SK-N-SH (cell line): ENCODE measurements at regions not wholly inside any gene's neighbourhood (a gene's known extent, or its start where the extent isn't known, plus 50 kb on each side); places are given as distances from the start of the nearest gene placed in this dataset.

Experiments used
- CTCF ChIA-PET: fragments of 300-600, 350-600 bp; formaldehyde crosslinking; extraction: SDS; loops from one replicate; lab custom pipeline; 2021; lab: Yijun Ruan, JAX
- POLR2A ChIA-PET: fragments of 350-600 bp; sonication (Branson Sonifier 250); formaldehyde crosslinking; extraction: SDS; loops from one replicate; lab custom pipeline; 2020; ENCODE audit warnings: antibody characterized with exemption, inconsistent platforms; lab: Yijun Ruan, JAX
- DNase-seq: peaks from one replicate; pipeline ENCODE4 v3.0.0; 2012
- H2AFZ ChIP-seq: fragments of 200-600 bp; sonication (generic); 2 replicates; pipeline ENCODE4 v1.8.1; 2016; ENCODE audit warnings: antibody characterized with exemption, mild to moderate bottlenecking, low read depth
- H3F3A ChIP-seq: fragments of 200-600 bp; sonication (generic); replicated peaks from 2 replicates; pipeline ENCODE3; 2016; ENCODE audit warnings: antibody characterized with exemption, mild to moderate bottlenecking; ENCODE audit not compliant: insufficient read depth
- H3K27ac ChIP-seq, 2 experiments: fragments of 200-500 bp in 1 of 2; fragments of 200-600 bp in 1 of 2; sonication (Bioruptor generic) in 1 of 2; sonication (generic), shearing (Covaris generic) in 1 of 2; 2 replicates each; pipeline versions ENCODE4 v1.5.1 to v1.6.1; 2014 to 2016; ENCODE audit warnings: low read depth in 2 of 2, inconsistent platforms in 1 of 2, low read length in 1 of 2, mild to moderate bottlenecking in 1 of 2, mixed read lengths in 1 of 2
- H3K27me3 ChIP-seq: fragments of 200-600 bp; sonication (generic), shearing (Covaris generic); 2 replicates; pipeline ENCODE4 v1.6.1; 2016; ENCODE audit warnings: mixed run types; ENCODE audit not compliant: insufficient read depth
- H3K36me3 ChIP-seq, 2 experiments: fragments of 200-500 bp in 1 of 2; fragments of 200-600 bp in 1 of 2; sonication (Bioruptor generic) in 1 of 2; sonication (generic) in 1 of 2; replicated peaks in 1 of 2; 2 replicates each; pipeline versions ENCODE3 to v1.5.1; 2014 to 2016; ENCODE audit warnings: low read length in 1 of 2, mild to moderate bottlenecking in 1 of 2; ENCODE audit not compliant: insufficient read depth in 2 of 2, control insufficient read depth in 1 of 2
- H3K4me1 ChIP-seq, 2 experiments: fragments of 200-500 bp in 1 of 2; fragments of 200-600 bp in 1 of 2; sonication (Bioruptor generic) in 1 of 2; sonication (generic), shearing (Covaris generic) in 1 of 2; 2 replicates each; pipeline versions ENCODE4 v1.5.1 to v1.6.1; 2014 to 2016; ENCODE audit warnings: low read depth in 1 of 2, low read length in 1 of 2, mixed run types in 1 of 2; ENCODE audit not compliant: insufficient read depth in 2 of 2, control insufficient read depth in 1 of 2
- H3K4me2 ChIP-seq: fragments of 200-600 bp; sonication (generic), shearing (Covaris generic); 2 replicates; pipeline ENCODE4 v1.6.1; 2017; ENCODE audit warnings: mixed run types
- H3K4me3 ChIP-seq, 2 experiments: fragments of 200-500 bp in 1 of 2; fragments of 200-600 bp in 1 of 2; sonication (Bioruptor generic) in 1 of 2; sonication (generic), shearing (Covaris generic) in 1 of 2; 2 replicates each; pipeline versions ENCODE4 v1.5.1 to v1.8.1; 2014 to 2016; ENCODE audit warnings: low read depth in 2 of 2, inconsistent platforms in 1 of 2, low read length in 1 of 2, mild to moderate bottlenecking in 1 of 2, mixed read lengths in 1 of 2, moderate library complexity in 1 of 2
- H3K79me2 ChIP-seq: fragments of 200-600 bp; sonication (generic); 2 replicates; pipeline ENCODE4 v1.8.1; 2017; ENCODE audit warnings: mild to moderate bottlenecking; ENCODE audit not compliant: insufficient read depth
- H3K9ac ChIP-seq: fragments of 200-600 bp; sonication (generic); 2 replicates; pipeline ENCODE4 v1.6.1; 2017; ENCODE audit warnings: mixed run types
- H3K9me2 ChIP-seq: fragments of 200-600 bp; sonication (generic); 2 replicates; pipeline ENCODE4 v1.6.1; 2017; ENCODE audit warnings: mixed run types
- H3K9me3 ChIP-seq: fragments of 200-600 bp; sonication (generic); 2 replicates; pipeline ENCODE4 v1.6.1; 2017; ENCODE audit warnings: mixed run types, mild to moderate bottlenecking, moderate library complexity
- H4K20me1 ChIP-seq: fragments of 200-600 bp; sonication (generic); 2 replicates; pipeline ENCODE4 v1.6.1; 2017; ENCODE audit warnings: mild to moderate bottlenecking, mixed run types; ENCODE audit not compliant: insufficient read depth
- FOXJ3 ChIP-seq: sonication (generic); formaldehyde crosslinking; IDR thresholded peaks from 2 replicates; pipeline ENCODE4 v1.5.1; 2020; ENCODE audit warnings: mild to moderate bottlenecking, missing genetic modification reagents
- FOXM1 ChIP-seq: IDR thresholded peaks from 2 replicates; pipeline ENCODE4 v1.4.0; 2012; ENCODE audit warnings: low read depth, mild to moderate bottlenecking
- GABPA ChIP-seq: IDR thresholded peaks from 2 replicates; pipeline ENCODE4 v1.4.0; 2012; ENCODE audit warnings: low read depth, mild to moderate bottlenecking
- GATA2 ChIP-seq: sonication (generic); formaldehyde crosslinking; IDR thresholded peaks from 2 replicates; pipeline ENCODE4 v1.5.0; 2020; ENCODE audit warnings: mild to moderate bottlenecking, missing genetic modification reagents
- IRF3 ChIP-seq: fragments of 150-350 bp; IDR thresholded peaks from 2 replicates; pipeline ENCODE4 v1.6.1; 2016; ENCODE audit warnings: mild to moderate bottlenecking, low read depth, low read length
- MAX ChIP-seq: IDR thresholded peaks from 2 replicates; pipeline ENCODE4 v1.4.0; 2012; ENCODE audit warnings: low read depth
- NFIC ChIP-seq: IDR thresholded peaks from 2 replicates; pipeline ENCODE4 v1.4.0; 2012; ENCODE audit warnings: borderline replicate concordance
- NRF1 ChIP-seq: IDR thresholded peaks from 2 replicates; pipeline ENCODE4 v1.6.1; 2012; ENCODE audit warnings: low read depth, mild to moderate bottlenecking, low read length
- POLR2AphosphoS5 ChIP-seq: IDR thresholded peaks from 2 replicates; pipeline ENCODE4 v1.6.1; 2012; ENCODE audit warnings: low read depth, low read length
- RCOR1 ChIP-seq: fragments of 150-350 bp; IDR thresholded peaks from 2 replicates; pipeline ENCODE4 v1.6.1; 2017; ENCODE audit warnings: antibody characterized with exemption, low read length
- REST ChIP-seq: IDR thresholded peaks from 2 replicates; pipeline ENCODE4 v1.6.1; 2012; ENCODE audit warnings: mild to moderate bottlenecking, low read depth, low read length, moderate library complexity
- RFX5 ChIP-seq: IDR thresholded peaks from 2 replicates; pipeline ENCODE4 v1.6.1; 2012; ENCODE audit warnings: mild to moderate bottlenecking, improper control_type of control experiment, low read length
- RXRA ChIP-seq: IDR thresholded peaks from 2 replicates; pipeline ENCODE4 v1.4.0; 2012; ENCODE audit warnings: low read depth, mild to moderate bottlenecking, borderline replicate concordance
- SMC3 ChIP-seq: IDR thresholded peaks from 2 replicates; pipeline ENCODE4 v1.6.1; 2012; ENCODE audit warnings: low read depth, low read length, improper control_type of control experiment
- TAF1 ChIP-seq: IDR thresholded peaks from 2 replicates; pipeline ENCODE4 v1.6.1; 2012; ENCODE audit warnings: low read depth, mild to moderate bottlenecking, low read length, moderate library complexity, borderline replicate concordance
- TCF12 ChIP-seq: IDR thresholded peaks from 2 replicates; pipeline ENCODE4 v1.4.0; 2012
- ZBTB33 ChIP-seq: IDR thresholded peaks from 2 replicates; pipeline ENCODE4 v1.4.0; 2012; ENCODE audit warnings: low read depth, borderline replicate concordance
- WGBS: methylation state at CpG from one replicate; pipeline ENCODE4 v1.1.6; 2017; ENCODE audit warnings: low lambda C conversion rate; 5-methylcytosine and 5-hydroxymethylcytosine counted together

- no peak for TF ChIP-seq RXRA
Measured at GRCh38 chr4:142952821-142953580, 106.9 kb upstream of the INPP4B start (continued).

- no peaks in the 10 kb centered on the region for H3K36me3 ChIP-seq
- no peak for DNase-seq
- CTCF ChIA-PET = no interaction called here
- no peak overlapping the region for H3K4me3 ChIP-seq
- no peak overlapping the region for H3K9ac ChIP-seq
- H3K27ac ChIP-seq = no peak overlapping the region
- H3F3A ChIP-seq = no peaks in the 10 kb centered on the region
- H3K4me1 ChIP-seq = no peaks in the 10 kb centered on the region
- H3K79me2 ChIP-seq = no peaks in the 10 kb centered on the region
- POLR2A ChIA-PET = no interaction called here
- TF ChIP-seq GATA2 (CRISPR knock-in tag) (no peak), FOXM1 (no peak), SMC3 (no peak), IRF3 (no peak), TCF12 (no peak), NRF1 (no peak), RCOR1 (no peak), TAF1 (no peak), MAX (no peak), POLR2AphosphoS5 (no peak), GABPA (no peak), RFX5 (no peak), NFIC (no peak), REST (no peak), FOXJ3 (no peak), RXRA (no peak), ZBTB33 (no peak)
- H2AFZ ChIP-seq = no peak overlapping the region
- no peaks in the 10 kb centered on the region for H4K20me1 ChIP-seq
- no peak overlapping the region for H3K4me2 ChIP-seq
- no peaks in the 10 kb centered on the region for H3K27me3 ChIP-seq
- peaks cover 5% of the 10 kb centered on the region; the same call in 1 of the 2 replicates for H3K9me3 ChIP-seq
- H3K9me2 ChIP-seq = no peaks in the 10 kb centered on the region
- WGBS = 57% methylated on average over 3 of the region's 16 CpGs
Measured at GRCh38 chr4:142954415-142954814, 108.3 kb upstream of the INPP4B start.
